ENCODE measurements at regions not wholly inside any gene's neighbourhood (a gene's known extent, or its start where the extent isn't known, plus 50 kb on each side); places are given as distances from the start of the nearest gene placed in this dataset.
A peak's percentile ranks its signal among the peaks of the same experiment; 100 is the strongest.

DNA sequence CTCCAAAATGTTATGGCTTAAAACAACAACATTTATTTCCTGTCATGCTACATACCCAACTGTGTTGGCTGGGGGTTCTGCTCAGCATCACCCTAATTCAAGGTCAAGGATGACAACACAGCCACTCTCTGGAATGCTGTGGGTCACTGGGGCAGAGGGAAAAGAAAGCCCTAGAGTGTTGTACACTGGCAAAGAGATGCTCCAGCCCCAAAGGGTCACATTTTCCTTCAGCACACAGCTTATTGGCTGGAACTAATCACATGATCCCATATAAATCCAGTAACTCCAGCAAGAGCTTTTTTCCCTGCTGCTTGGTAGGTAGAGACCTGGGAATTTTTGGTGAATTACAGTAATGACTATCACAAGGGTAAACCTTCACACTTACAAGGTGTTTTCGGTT lies 1041.4 kb downstream of the NTRK3 start:
- Histone ChIP-seq H3K27me3 (no peaks in the 10 kb centered on the region), H3K9me3 (no peaks in the 10 kb centered on the region), H3K4me3 (no peak overlapping the region), H3K27ac (no peak overlapping the region), H3K36me3 (no peaks in the 10 kb centered on the region), H3K4me1 (no peaks in the 10 kb centered on the region)
- no peak for TF ChIP-seq CTCF (IDR thresholded peaks at IDR 0.05)
- intact Hi-C loops (cut with DNase I; ENCODE audit: low total_unique reads), result no loop called here
- no peak for DNase-seq

GRCh38 chr15:87213626-87214025 lies 1042.9 kb downstream of the NTRK3 start:
- Histone ChIP-seq H3K9me3 (no peaks in the 10 kb centered on the region), H3K36me3 (no peaks in the 10 kb centered on the region), H3K4me3 (no peak overlapping the region), H3K27ac (no peak overlapping the region), H3K4me1 (no peaks in the 10 kb centered on the region), H3K27me3 (no peaks in the 10 kb centered on the region)
- intact Hi-C loops (cut with DNase I; ENCODE audit: low total_unique reads), result no loop called here
- TF ChIP-seq CTCF (IDR thresholded peaks at IDR 0.05), result no peak
- DNase-seq, result peak in 1 of 2 donors; percentile 52

GRCh38 chr15:87212041-87212440 lies 1044.5 kb downstream of the NTRK3 start:
- Histone ChIP-seq H3K36me3 (no peaks in the 10 kb centered on the region), H3K27ac (no peak overlapping the region), H3K9me3 (no peaks in the 10 kb centered on the region), H3K4me1 (no peaks in the 10 kb centered on the region), H3K4me3 (no peak overlapping the region), H3K27me3 (no peaks in the 10 kb centered on the region)
- no peak for TF ChIP-seq CTCF (IDR thresholded peaks at IDR 0.05)
- intact Hi-C loops (cut with DNase I; ENCODE audit: low total_unique reads), result no loop called here
- DNase-seq, result no peak

- TF ChIP-seq CTCF (IDR thresholded peaks at IDR 0.05), result no peak
- Histone ChIP-seq H3K9me3 (no peaks in the 10 kb centered on the region), H3K36me3 (no peaks in the 10 kb centered on the region), H3K4me3 (no peak overlapping the region), H3K27me3 (no peaks in the 10 kb centered on the region), H3K27ac (no peak overlapping the region), H3K4me1 (no peaks in the 10 kb centered on the region)
- no peak for DNase-seq
- intact Hi-C loops (cut with DNase I; ENCODE audit: low total_unique reads), result no loop called here
These were observed 1045.0 kb downstream of the NTRK3 start for GRCh38 chr15:87211547-87211946.

GRCh38 chr15:87209891-87210689 lies 1046.4 kb downstream of the NTRK3 start:
- no peaks in the 10 kb centered on the region for H3K9me3 ChIP-seq
- no peak for TF ChIP-seq CTCF (IDR thresholded peaks at IDR 0.05)
- no peaks in the 10 kb centered on the region for H3K27me3 ChIP-seq
- H3K27ac ChIP-seq, result no peak overlapping the region
- DNase-seq, result no peak
- H3K4me3 ChIP-seq, result no peak overlapping the region
- H3K36me3 ChIP-seq, result no peaks in the 10 kb centered on the region
- intact Hi-C loops (cut with DNase I; ENCODE audit: low total_unique reads), result no loop called here
- H3K4me1 ChIP-seq, result no peaks in the 10 kb centered on the region

All from tibial artery (tissue), 4 donors.